WTC11 (cell line): ENCODE measurements at regions not wholly inside any gene's neighbourhood (a gene's known extent, or its start where the extent isn't known, plus 50 kb on each side); places are given as distances from the start of the nearest gene placed in this dataset.

ENCODE experiments used
- ATAC-seq: fragments of 200-7000 bp; cut with Tn5 transposase; 2 replicates; pipeline ENCODE4 v1.10.0; 2021; ENCODE audit warnings: mild to moderate bottlenecking, moderate library complexity
- CTCF ChIA-PET: fragments of 300-600 bp; sonication (Branson Sonifier 250); formaldehyde crosslinking; loops from one replicate; lab custom pipeline; 2021; ENCODE audit warnings: antibody characterized with exemption; lab: Charles Lee
- POLR2A ChIA-PET: fragments of 350-600 bp; sonication (Branson Sonifier 250); formaldehyde crosslinking; loops from one replicate; lab custom pipeline; 2021; ENCODE audit warnings: antibody characterized with exemption; lab: Charles Lee
- DNase-seq: peaks from one replicate; pipeline ENCODE4 v3.0.0; 2021; ENCODE audit warnings: low spot score
- H3K27ac Mint-ChIP-seq: 2 replicates; pipeline ENCODE4 v1.8.0; 2021; ENCODE audit warnings: mixed read lengths
- H3K27me3 Mint-ChIP-seq: 2 replicates; pipeline ENCODE4 v1.8.0; 2021; ENCODE audit warnings: low read depth, mild to moderate bottlenecking, moderate library complexity, mixed read lengths
- H3K36me3 Mint-ChIP-seq: 2 replicates; pipeline ENCODE4 v1.8.0; 2021; ENCODE audit warnings: mixed read lengths
- H3K4me1 Mint-ChIP-seq: 2 replicates; pipeline ENCODE4 v1.8.0; 2022; ENCODE audit warnings: mixed read lengths
- H3K4me3 Mint-ChIP-seq: 2 replicates; pipeline ENCODE4 v1.8.0; 2021; ENCODE audit warnings: mild to moderate bottlenecking, moderate library complexity, mixed read lengths
- H3K9me3 Mint-ChIP-seq: 2 replicates; pipeline ENCODE4 v1.8.0; 2021; ENCODE audit warnings: mixed read lengths
- ATF6 ChIP-seq: sonication (generic); formaldehyde crosslinking; IDR thresholded peaks from 2 replicates; pipeline ENCODE4 v1.8.1; 2023; ENCODE audit warnings: mild to moderate bottlenecking, missing genetic modification reagents
- CREB1 ChIP-seq: sonication (generic); formaldehyde crosslinking; IDR thresholded peaks from 2 replicates; pipeline ENCODE4 v1.8.0; 2023; ENCODE audit warnings: mild to moderate bottlenecking, missing genetic modification reagents
- CREM ChIP-seq: sonication (generic); formaldehyde crosslinking; IDR thresholded peaks from 2 replicates; pipeline ENCODE4 v1.8.1; 2022; ENCODE audit warnings: mild to moderate bottlenecking, missing genetic modification reagents, moderate library complexity
- E2F5 ChIP-seq: sonication (generic); formaldehyde crosslinking; IDR thresholded peaks from 2 replicates; pipeline ENCODE4 v1.8.1; 2022; ENCODE audit warnings: mild to moderate bottlenecking, moderate library complexity, missing genetic modification reagents
- ESRRA ChIP-seq: sonication (generic); formaldehyde crosslinking; IDR thresholded peaks from 2 replicates; pipeline ENCODE4 v1.8.1; 2022; ENCODE audit warnings: mild to moderate bottlenecking, missing genetic modification reagents, borderline replicate concordance
- ETV6 ChIP-seq: sonication (generic); formaldehyde crosslinking; IDR thresholded peaks from 2 replicates; pipeline ENCODE4 v1.8.1; 2022; ENCODE audit warnings: mild to moderate bottlenecking, missing genetic modification reagents
- FOXJ3 ChIP-seq: sonication (generic); formaldehyde crosslinking; IDR thresholded peaks from 2 replicates; pipeline ENCODE4 v1.9.0; 2021; ENCODE audit warnings: missing genetic modification reagents, mild to moderate bottlenecking, borderline replicate concordance
- GABPB1 ChIP-seq: sonication (generic); formaldehyde crosslinking; IDR thresholded peaks from 2 replicates; pipeline ENCODE4 v1.8.1; 2023; ENCODE audit warnings: mild to moderate bottlenecking, missing genetic modification reagents
- IRF1 ChIP-seq: sonication (generic); formaldehyde crosslinking; IDR thresholded peaks from 2 replicates; pipeline ENCODE4 v1.8.0; 2023; ENCODE audit warnings: missing genetic modification reagents
- JUN ChIP-seq: sonication (generic); formaldehyde crosslinking; IDR thresholded peaks from 2 replicates; pipeline ENCODE4 v1.8.0; 2023; ENCODE audit warnings: mild to moderate bottlenecking, missing genetic modification reagents
- MLX ChIP-seq: sonication (generic); formaldehyde crosslinking; IDR thresholded peaks from 2 replicates; pipeline ENCODE4 v1.8.1; 2023; ENCODE audit warnings: mild to moderate bottlenecking, missing genetic modification reagents, moderate library complexity
- MXD4 ChIP-seq: fragments of 250-450 bp; sonication (Bioruptor Pico); IDR thresholded peaks from 2 replicates; pipeline ENCODE4 v1.8.0; 2021; ENCODE audit warnings: mild to moderate bottlenecking, moderate library complexity, borderline replicate concordance
- NFE2L1 ChIP-seq: sonication (generic); formaldehyde crosslinking; IDR thresholded peaks from 2 replicates; pipeline ENCODE4 v1.8.1; 2023; ENCODE audit warnings: missing genetic modification reagents
- NR2C2 ChIP-seq: sonication (generic); formaldehyde crosslinking; IDR thresholded peaks from 2 replicates; pipeline ENCODE4 v1.8.0; 2022; ENCODE audit warnings: mild to moderate bottlenecking, missing genetic modification reagents
- NR3C1 ChIP-seq: sonication (generic); formaldehyde crosslinking; conservative IDR thresholded peaks from 2 replicates; pipeline ENCODE4 v1.8.1; 2023; ENCODE audit warnings: low read depth, mild to moderate bottlenecking, missing genetic modification reagents
- SMAD3 ChIP-seq: sonication (generic); formaldehyde crosslinking; IDR thresholded peaks from 2 replicates; pipeline ENCODE4 v1.8.0; 2022; ENCODE audit warnings: missing genetic modification reagents, mild to moderate bottlenecking, borderline replicate concordance
- SOX15 ChIP-seq: fragments of 250-450 bp; sonication (Bioruptor Pico); IDR thresholded peaks from 2 replicates; pipeline ENCODE4 v1.9.0; 2021; ENCODE audit warnings: mild to moderate bottlenecking
- STAT6 ChIP-seq: sonication (generic); formaldehyde crosslinking; conservative IDR thresholded peaks from 2 replicates; pipeline ENCODE4 v1.8.1; 2023; ENCODE audit warnings: mild to moderate bottlenecking, low read depth, missing genetic modification reagents, moderate library complexity
- TCF7 ChIP-seq: sonication (generic); formaldehyde crosslinking; IDR thresholded peaks from 2 replicates; pipeline ENCODE4 v1.8.0; 2022; ENCODE audit warnings: mild to moderate bottlenecking, low read depth, missing genetic modification reagents, moderate library complexity
- USF1 ChIP-seq: sonication (generic); formaldehyde crosslinking; IDR thresholded peaks from 2 replicates; pipeline ENCODE4 v1.8.0; 2022; ENCODE audit warnings: mild to moderate bottlenecking, missing genetic modification reagents
- ZBTB21 ChIP-seq: sonication (generic); formaldehyde crosslinking; IDR thresholded peaks from 2 replicates; pipeline ENCODE4 v1.8.1; 2023; ENCODE audit warnings: mild to moderate bottlenecking, missing genetic modification reagents, borderline replicate concordance
- ZNF138 ChIP-seq: sonication (generic); formaldehyde crosslinking; conservative IDR thresholded peaks from 2 replicates; pipeline ENCODE4 v1.8.1; 2022; ENCODE audit warnings: mild to moderate bottlenecking, moderate library complexity, missing genetic modification reagents
- ZNF416 ChIP-seq: fragments of 250-450 bp; sonication (Bioruptor Pico); IDR thresholded peaks from 2 replicates; pipeline ENCODE4 v1.9.0; 2021; ENCODE audit warnings: mild to moderate bottlenecking, inconsistent platforms

GRCh38 chrX:128504496-128504895 lies 452.3 kb upstream of the ACTRT1 start:
- H3K27ac Mint-ChIP-seq = no peak overlapping the region
- no peak for ATAC-seq
- TF ChIP-seq ZNF138 = no peak
- TF ChIP-seq MLX (CRISPR knock-in tag) = no peak
- no peak for TF ChIP-seq SOX15 (CRISPR knock-in tag)
- TF ChIP-seq ETV6 (CRISPR knock-in tag) = no peak
- TF ChIP-seq FOXJ3 = no peak
- TF ChIP-seq IRF1 (CRISPR knock-in tag) = no peak
- TF ChIP-seq ZNF416 (CRISPR knock-in tag) = no peak
- TF ChIP-seq NR2C2 (CRISPR knock-in tag) = no peak
- no peak for TF ChIP-seq CREB1 (CRISPR knock-in tag)
- no peak for TF ChIP-seq MXD4 (CRISPR knock-in tag)
- no peak for TF ChIP-seq SMAD3 (CRISPR knock-in tag)
- TF ChIP-seq ZBTB21 (CRISPR knock-in tag) = no peak
- no peak for TF ChIP-seq ESRRA (CRISPR knock-in tag)
- no peak for TF ChIP-seq STAT6 (CRISPR knock-in tag)
- no peak for TF ChIP-seq E2F5 (CRISPR knock-in tag)
- no peak for TF ChIP-seq ATF6 (CRISPR knock-in tag)
- TF ChIP-seq, all 79 proteins: peak for 0
- no peak overlapping the region for H3K4me3 Mint-ChIP-seq
- no peak for DNase-seq
- H3K36me3 Mint-ChIP-seq = no peaks in the 10 kb centered on the region
- no peaks in the 10 kb centered on the region for H3K27me3 Mint-ChIP-seq
- ChIA-PET POLR2A (no interaction called here), CTCF (no interaction called here)
- no peaks in the 10 kb centered on the region for H3K4me1 Mint-ChIP-seq
- no peaks in the 10 kb centered on the region for H3K9me3 Mint-ChIP-seq

GRCh38 chrX:128464116-128464515 lies 411.9 kb upstream of the ACTRT1 start:
- no peaks in the 10 kb centered on the region; the same call in 1 of the 2 replicates for H3K36me3 Mint-ChIP-seq
- no peak overlapping the region for H3K4me3 Mint-ChIP-seq
- ATAC-seq (no peak), DNase-seq (no peak)
- POLR2A ChIA-PET = no interaction called here
- CTCF ChIA-PET = no interaction called here
- no peaks in the 10 kb centered on the region; the same call in 1 of the 2 replicates for H3K27me3 Mint-ChIP-seq
- no peaks in the 10 kb centered on the region for H3K4me1 Mint-ChIP-seq
- peaks cover 3% of the 10 kb centered on the region; the same call in 1 of the 2 replicates for H3K9me3 Mint-ChIP-seq
- H3K27ac Mint-ChIP-seq = no peak overlapping the region
- TF ChIP-seq IRF1 (CRISPR knock-in tag) = no peak
- no peak for TF ChIP-seq TCF7
- TF ChIP-seq NR3C1 (CRISPR knock-in tag) = no peak
- TF ChIP-seq CREM (CRISPR knock-in tag) = no peak
- no peak for TF ChIP-seq USF1 (CRISPR knock-in tag)
- no peak for TF ChIP-seq ATF6 (CRISPR knock-in tag)
- TF ChIP-seq STAT6 (CRISPR knock-in tag) = no peak
- no peak for TF ChIP-seq NFE2L1 (CRISPR knock-in tag)
- no peak for TF ChIP-seq ZNF138
- TF ChIP-seq JUN (CRISPR knock-in tag) = no peak
- no peak for TF ChIP-seq GABPB1
